ENCODE measurements at regions not wholly inside any gene's neighbourhood (a gene's known extent, or its start where the extent isn't known, plus 50 kb on each side); places are given as distances from the start of the nearest gene placed in this dataset.

GRCh38 chr2:47266939-47267710 is 90.8 kb upstream of the CALM2 start:
- CTCF ChIA-PET: interaction anchor here (1.1 kb wide), 1 partner anchor 9 kb away, joined by 5 read pairs; no protein-coding TSS in a partner anchor
- peaks cover 15% of the 10 kb centered on the region for H3K4me1 ChIP-seq (ENCODE audit: control insufficient read depth, extremely low read depth, insufficient read depth, low read length)
- POLR2A ChIA-PET: no interaction called here
- H3K36me3 ChIP-seq (ENCODE audit: control insufficient read depth in 2 of 2, extremely low read depth in 1 of 2, insufficient read depth in 2 of 2, low read length in 2 of 2): no peaks in the 10 kb centered on the region
- dilution Hi-C loops (cut with MboI; ENCODE audit: extremely low pct_ligation_motif_present, low sequenced_read_pairs): no loop called here
- DNase-seq (ENCODE audit: low read depth, low spot score) (no peak), FAIRE-seq (no peak)
- no peak overlapping the region for H3K4me2 ChIP-seq (ENCODE audit: insufficient read depth, low read length)
- H4K20me1 ChIP-seq (replicated peaks; ENCODE audit: control insufficient read depth, extremely low read depth, insufficient read depth, low read length): no peaks in the 10 kb centered on the region
- H2AFZ ChIP-seq (ENCODE audit: low read depth, low read length): no peak overlapping the region
- no peak overlapping the region for H3K27ac ChIP-seq (ENCODE audit: insufficient read depth, low read depth, low read length)
- H3K9me1 ChIP-seq (replicated peaks; ENCODE audit: control insufficient read depth, extremely low read depth, insufficient read depth, low read length): no peaks in the 10 kb centered on the region
- H3K4me3 ChIP-seq (replicated peaks in 1 of 3; ENCODE audit: insufficient read depth in 1 of 3, low read depth in 1 of 3, low read length in 3 of 3): no peak overlapping the region
- no peaks in the 10 kb centered on the region for H3K27me3 ChIP-seq (ENCODE audit: control insufficient read depth in 2 of 2, insufficient read depth in 2 of 2, low read length in 2 of 2)
- no peak overlapping the region for H3K9ac ChIP-seq (replicated peaks; ENCODE audit: extremely low read depth, insufficient read depth, low read length)
- no peaks in the 10 kb centered on the region for H3K79me2 ChIP-seq (ENCODE audit: control insufficient read depth, insufficient read depth, low read length)
- no TSS peak for BruUV-seq (replicated peaks)
- intact Hi-C loops (cut with micrococcal nuclease): loop anchor here (1.0 kb wide), 1 partner anchor 45 kb away; no protein-coding TSS in a partner anchor
- no peaks in the 10 kb centered on the region for H3K9me3 ChIP-seq (replicated peaks; ENCODE audit: control insufficient read depth, insufficient read depth, low read length)
- TF ChIP-seq EZH2 (IDR thresholded peaks at IDR 0.05; ENCODE audit: borderline replicate concordance, low read depth, low read length, severe bottlenecking) (no peak), POLR2A (IDR thresholded peaks at IDR 0.05; ENCODE audit: low read depth, low read length) (no peak), POLR2AphosphoS5 (IDR thresholded peaks at IDR 0.05; ENCODE audit: insufficient read depth, low read depth, low read length) (no peak), JUN (IDR thresholded peaks at IDR 0.05; ENCODE audit: borderline replicate concordance, insufficient read depth, insufficient read length, low read depth) (no peak), MYC (IDR thresholded peaks at IDR 0.05; ENCODE audit: low read depth, low read length) (no peak), FOS (IDR thresholded peaks at IDR 0.05; ENCODE audit: borderline replicate concordance, insufficient read depth, low read length) (no peak), GATA2 (IDR thresholded peaks at IDR 0.05; ENCODE audit: insufficient read depth, insufficient read length, low read depth, low read length) (no peak)
- TF ChIP-seq, protein P1, sequence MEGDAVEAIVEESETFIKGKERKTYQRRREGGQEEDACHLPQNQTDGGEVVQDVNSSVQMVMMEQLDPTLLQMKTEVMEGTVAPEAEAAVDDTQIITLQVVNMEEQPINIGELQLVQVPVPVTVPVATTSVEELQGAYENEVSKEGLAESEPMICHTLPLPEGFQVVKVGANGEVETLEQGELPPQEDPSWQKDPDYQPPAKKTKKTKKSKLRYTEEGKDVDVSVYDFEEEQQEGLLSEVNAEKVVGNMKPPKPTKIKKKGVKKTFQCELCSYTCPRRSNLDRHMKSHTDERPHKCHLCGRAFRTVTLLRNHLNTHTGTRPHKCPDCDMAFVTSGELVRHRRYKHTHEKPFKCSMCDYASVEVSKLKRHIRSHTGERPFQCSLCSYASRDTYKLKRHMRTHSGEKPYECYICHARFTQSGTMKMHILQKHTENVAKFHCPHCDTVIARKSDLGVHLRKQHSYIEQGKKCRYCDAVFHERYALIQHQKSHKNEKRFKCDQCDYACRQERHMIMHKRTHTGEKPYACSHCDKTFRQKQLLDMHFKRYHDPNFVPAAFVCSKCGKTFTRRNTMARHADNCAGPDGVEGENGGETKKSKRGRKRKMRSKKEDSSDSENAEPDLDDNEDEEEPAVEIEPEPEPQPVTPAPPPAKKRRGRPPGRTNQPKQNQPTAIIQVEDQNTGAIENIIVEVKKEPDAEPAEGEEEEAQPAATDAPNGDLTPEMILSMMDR (IDR thresholded peaks at IDR 0.05; ENCODE audit: extremely low read depth in 1 of 2, insufficient read depth in 1 of 2, low read depth in 1 of 2, low read length in 2 of 2): no peak
- TF ChIP-seq, protein P2, sequence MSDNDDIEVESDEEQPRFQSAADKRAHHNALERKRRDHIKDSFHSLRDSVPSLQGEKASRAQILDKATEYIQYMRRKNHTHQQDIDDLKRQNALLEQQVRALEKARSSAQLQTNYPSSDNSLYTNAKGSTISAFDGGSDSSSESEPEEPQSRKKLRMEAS (IDR thresholded peaks at IDR 0.05; ENCODE audit: insufficient read depth, insufficient read length): no peak
